H1 (cell line): ENCODE measurements at regions not wholly inside any gene's neighbourhood (a gene's known extent, or its start where the extent isn't known, plus 50 kb on each side); places are given as distances from the start of the nearest gene placed in this dataset.

Experiments used
- CTCF ChIA-PET: fragments of 300-600 bp; sonication (Branson Sonifier 250); formaldehyde crosslinking; loops from one replicate; lab custom pipeline; 2021; ENCODE audit not compliant: partially characterized antibody; lab: Charles Lee
- POLR2A ChIA-PET: fragments of 300-600 bp; sonication (Branson Sonifier 250); formaldehyde crosslinking; loops from one replicate; lab custom pipeline; 2021; ENCODE audit warnings: inconsistent platforms; ENCODE audit not compliant: partially characterized antibody; lab: Charles Lee
- DNase-seq, 2 experiments: peaks; one replicate each; pipeline versions ENCODE4 v3.0.0 to v3.0.0-alpha.2; 2010 to 2022; ENCODE audit warnings: low spot score in 2 of 2, low read depth in 1 of 2, mixed read lengths in 1 of 2
- FAIRE-seq: peaks from 2 replicates; lab custom pipeline; 2011; peaks lifted over from hg19 to GRCh38; lab: Jason Lieb, UNC
- H2AFZ ChIP-seq: 2 replicates; pipeline ENCODE4 v1.8.1; 2012; ENCODE audit warnings: low read length, inconsistent platforms
- H2AK5ac ChIP-seq: 2 replicates; pipeline ENCODE4 v1.6.1; 2013; ENCODE audit warnings: low read depth, low read length
- H2BK120ac ChIP-seq: replicated peaks from 2 replicates; pipeline ENCODE3; 2013; ENCODE audit warnings: low read depth, low read length, inconsistent platforms
- H2BK12ac ChIP-seq: 2 replicates; pipeline ENCODE4 v1.6.1; 2013; ENCODE audit warnings: low read depth, low read length
- H2BK15ac ChIP-seq: 2 replicates; pipeline ENCODE4 v1.6.1; 2013; ENCODE audit warnings: low read length
- H2BK20ac ChIP-seq: 2 replicates; pipeline ENCODE4 v1.6.1; 2013; ENCODE audit warnings: low read length
- H2BK5ac ChIP-seq: 2 replicates; pipeline ENCODE4 v1.6.1; 2013; ENCODE audit warnings: low read depth, low read length
- H3K14ac ChIP-seq: 2 replicates; pipeline ENCODE4 v1.6.1; 2013; ENCODE audit warnings: inconsistent platforms; ENCODE audit not compliant: insufficient read length
- H3K18ac ChIP-seq: 2 replicates; pipeline ENCODE4 v1.6.1; 2013; ENCODE audit warnings: low read length; ENCODE audit errors: extremely low read depth
- H3K23ac ChIP-seq: 2 replicates; pipeline ENCODE4 v1.6.1; 2013; ENCODE audit warnings: inconsistent platforms; ENCODE audit not compliant: insufficient read length
- H3K23me2 ChIP-seq: 2 replicates; pipeline ENCODE4 v1.6.1; 2013; ENCODE audit warnings: low read depth, low read length
- H3K27ac ChIP-seq: 2 replicates; pipeline ENCODE4 v1.6.1; 2011; ENCODE audit warnings: low read depth, low read length, inconsistent platforms
- H3K27me3 ChIP-seq, 4 experiments: replicated peaks in 1 of 4; 1 replicate in 1 of 4; 2 replicates in 3 of 4; pipeline versions ENCODE4 v1.6.1 to v1.8.1; 2011 to 2013; ENCODE audit warnings: low read length in 3 of 4, mild to moderate bottlenecking in 3 of 4, inconsistent platforms in 2 of 4, mixed read lengths in 2 of 4, moderate library complexity in 1 of 4; ENCODE audit not compliant: control insufficient read depth in 3 of 4, insufficient read depth in 3 of 4; ENCODE audit errors: extremely low read depth in 1 of 4
- H3K36me3 ChIP-seq, 4 experiments: 2 replicates each; pipeline versions ENCODE4 v1.6.1 to v1.8.1; 2011 to 2013; ENCODE audit warnings: mild to moderate bottlenecking in 4 of 4, low read length in 3 of 4, moderate library complexity in 2 of 4, control low read depth in 1 of 4, inconsistent platforms in 1 of 4; ENCODE audit not compliant: insufficient read depth in 4 of 4, control insufficient read depth in 2 of 4
- H3K4ac ChIP-seq: replicated peaks from 2 replicates; pipeline ENCODE3; 2013; ENCODE audit warnings: low read length, low read depth, mixed read lengths, inconsistent platforms; ENCODE audit not compliant: insufficient read length
- H3K4me1 ChIP-seq, 4 experiments: replicated peaks in 1 of 4; 1 replicate in 1 of 4; 2 replicates in 3 of 4; pipeline versions ENCODE4 v1.6.1 to v1.8.1; 2011 to 2013; ENCODE audit warnings: low read length in 3 of 4, inconsistent platforms in 2 of 4, mixed read lengths in 1 of 4; ENCODE audit not compliant: insufficient read depth in 4 of 4, control insufficient read depth in 3 of 4
- H3K4me2 ChIP-seq, 2 experiments: 2 replicates each; pipeline versions ENCODE4 v1.6.1 to v1.8.1; 2011 to 2013; ENCODE audit warnings: low read depth in 2 of 2, low read length in 2 of 2, control low read depth in 1 of 2, inconsistent platforms in 1 of 2, mild to moderate bottlenecking in 1 of 2; ENCODE audit not compliant: insufficient read depth in 1 of 2
- H3K4me3 ChIP-seq, 4 experiments: fragments of 200-600, 300-600 bp in 1 of 4; sonication (generic), shearing (Covaris generic), sonication (Bioruptor Twin) in 1 of 4; 2 replicates each; pipeline versions ENCODE4 v1.5.1 to v1.8.1; 2011 to 2016; ENCODE audit warnings: low read length in 4 of 4, low read depth in 3 of 4, control low read depth in 2 of 4, inconsistent platforms in 2 of 4, mild to moderate bottlenecking in 2 of 4, mixed read lengths in 1 of 4, moderate library complexity in 1 of 4; ENCODE audit not compliant: insufficient read depth in 2 of 4; ENCODE audit errors: extremely low read depth in 1 of 4
- H3K56ac ChIP-seq: replicated peaks from 2 replicates; pipeline ENCODE3; 2013; ENCODE audit warnings: low read depth, mild to moderate bottlenecking, mixed read lengths, low read length, inconsistent platforms; ENCODE audit not compliant: insufficient read length
- H3K79me1 ChIP-seq: 2 replicates; pipeline ENCODE4 v1.6.1; 2013; ENCODE audit warnings: low read depth, low read length, control low read depth
- H3K79me2 ChIP-seq, 2 experiments: 2 replicates each; pipeline versions ENCODE4 v1.6.1 to v1.8.1; 2012 to 2013; ENCODE audit warnings: low read length in 2 of 2, mild to moderate bottlenecking in 2 of 2, inconsistent platforms in 1 of 2; ENCODE audit not compliant: insufficient read depth in 2 of 2, control insufficient read depth in 1 of 2
- H3K9ac ChIP-seq, 4 experiments: replicated peaks in 1 of 4; 1 replicate in 1 of 4; 2 replicates in 3 of 4; pipeline versions ENCODE4 v1.6.1 to v1.8.1; 2011 to 2013; ENCODE audit warnings: low read depth in 3 of 4, low read length in 3 of 4, control low read depth in 2 of 4, mild to moderate bottlenecking in 2 of 4, moderate library complexity in 2 of 4, inconsistent platforms in 1 of 4; ENCODE audit errors: extremely low read depth in 1 of 4
- H3K9me3 ChIP-seq, 2 experiments: 2 replicates each; pipeline versions ENCODE4 v1.6.1 to v1.8.1; 2012 to 2013; ENCODE audit warnings: mild to moderate bottlenecking in 2 of 2, moderate library complexity in 2 of 2, control low read depth in 1 of 2, inconsistent platforms in 1 of 2, low read depth in 1 of 2, low read length in 1 of 2, mixed read lengths in 1 of 2; ENCODE audit not compliant: insufficient read depth in 2 of 2
- H4K20me1 ChIP-seq, 2 experiments: replicated peaks in 1 of 2; 2 replicates each; pipeline versions ENCODE3 to v1.8.1; 2011 to 2013; ENCODE audit warnings: inconsistent platforms in 2 of 2, low read length in 2 of 2, mild to moderate bottlenecking in 1 of 2; ENCODE audit not compliant: insufficient read depth in 2 of 2, control insufficient read depth in 1 of 2
- H4K5ac ChIP-seq: 2 replicates; pipeline ENCODE4 v1.6.1; 2013; ENCODE audit warnings: low read length, low read depth, mixed read lengths, inconsistent platforms; ENCODE audit not compliant: insufficient read length
- H4K8ac ChIP-seq: 2 replicates; pipeline ENCODE4 v1.8.0; 2013; ENCODE audit warnings: mild to moderate bottlenecking, moderate library complexity, low read length, inconsistent platforms; ENCODE audit not compliant: insufficient read depth; ENCODE audit errors: extremely low read depth
- H4K91ac ChIP-seq: replicated peaks from 2 replicates; pipeline ENCODE3; 2013; ENCODE audit warnings: low read length, mixed read lengths, inconsistent platforms; ENCODE audit not compliant: insufficient read length
- BACH1 ChIP-seq: IDR thresholded peaks from 2 replicates; pipeline ENCODE4 v1.6.1; 2012; ENCODE audit warnings: low read length, improper control_type of control experiment
- SUZ12 ChIP-seq: fragments of 200-600 bp; sonication (generic); IDR thresholded peaks from 2 replicates; pipeline ENCODE4 v1.6.1; 2012; ENCODE audit warnings: mild to moderate bottlenecking, inconsistent platforms, low read length, moderate library complexity, mixed read lengths
- WGBS, 2 experiments: shearing (Covaris generic) in 1 of 2; methylation state at CpG; one replicate each; pipeline versions ENCODE4 v1.1.6 to v1.1.7; 2013 to 2015; ENCODE audit warnings: low lambda C conversion rate in 2 of 2, mixed read lengths in 2 of 2, inconsistent platforms in 1 of 2, low coverage in 1 of 2, missing lambda C conversion rate in 1 of 2; ENCODE audit not compliant: insufficient replicate concordance in 2 of 2, insufficient coverage in 1 of 2, insufficient read length in 1 of 2; ENCODE audit errors: extremely low coverage in 1 of 2, missing lambda C conversion rate in 1 of 2; 5-methylcytosine and 5-hydroxymethylcytosine counted together

DNA sequence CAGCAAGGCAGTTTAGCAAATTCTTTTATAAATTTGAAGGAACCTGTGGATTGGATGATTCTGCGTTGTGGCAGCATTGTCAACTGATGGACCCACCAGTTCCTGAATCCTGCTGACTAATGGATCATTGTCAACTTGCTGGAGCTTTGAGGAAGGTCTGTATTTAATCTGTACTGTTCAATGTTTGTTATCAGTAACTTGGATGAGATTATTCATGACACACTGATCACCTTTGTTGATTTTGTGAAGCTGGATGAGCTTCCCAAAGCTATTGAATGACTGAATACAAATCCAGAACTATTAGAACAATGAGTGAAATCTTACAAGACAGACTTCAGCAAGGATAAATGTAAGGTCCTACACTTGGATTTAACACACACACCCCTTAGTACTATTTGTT is 101.3 kb downstream of the AQP4 start:
- no peak overlapping the region for H2AK5ac ChIP-seq
- no peak overlapping the region for H4K5ac ChIP-seq
- no peak overlapping the region for H2BK20ac ChIP-seq
- H2BK5ac ChIP-seq = no peak overlapping the region
- no peak for DNase-seq
- H4K91ac ChIP-seq = no peak overlapping the region
- no peak overlapping the region for H3K23ac ChIP-seq
- FAIRE-seq = no peak
- H3K9ac ChIP-seq = no peak overlapping the region
- POLR2A ChIA-PET = no interaction called here
- WGBS, 2 experiments = 95% methylated on average over 1 of the region's 1 CpG; no CpG with 5 or more reads in 1 of the 2 experiments
- no peak overlapping the region for H2AFZ ChIP-seq
- H4K8ac ChIP-seq = no peak overlapping the region
- H3K27me3 ChIP-seq = no peaks in the 10 kb centered on the region
- no peak overlapping the region for H3K4me3 ChIP-seq
- CTCF ChIA-PET = interaction anchor here (0.8 kb wide), 1 partner anchor 10 kb away, joined by 3 read pairs; no protein-coding TSS in a partner anchor
- H3K4ac ChIP-seq = no peak overlapping the region
- TF ChIP-seq BACH1 = no peak
- TF ChIP-seq SUZ12 = no peak
- H2BK15ac ChIP-seq = no peak overlapping the region
- no peak overlapping the region for H2BK120ac ChIP-seq
- no peak overlapping the region for H3K56ac ChIP-seq
- no peaks in the 10 kb centered on the region for H3K4me1 ChIP-seq
- no peak overlapping the region for H2BK12ac ChIP-seq
- no peaks in the 10 kb centered on the region for H3K79me2 ChIP-seq
- no peak overlapping the region for H3K18ac ChIP-seq
- no peak overlapping the region for H3K14ac ChIP-seq
- no peaks in the 10 kb centered on the region for H4K20me1 ChIP-seq
- H3K36me3 ChIP-seq = no peaks in the 10 kb centered on the region
- H3K27ac ChIP-seq = no peak overlapping the region
- H3K4me2 ChIP-seq = no peak overlapping the region
- H3K23me2 ChIP-seq = no peaks in the 10 kb centered on the region
- no peaks in the 10 kb centered on the region for H3K9me3 ChIP-seq
- no peaks in the 10 kb centered on the region for H3K79me1 ChIP-seq
